IMR-90 (cell line): ENCODE measurements at regions not wholly inside any gene's neighbourhood (a gene's known extent, or its start where the extent isn't known, plus 50 kb on each side); places are given as distances from the start of the nearest gene placed in this dataset.

ENCODE experiments used
- ATAC-seq: fragments of 200-7000 bp; cut with Tn5 transposase; 2 replicates; pipeline ENCODE4 v1.9.1; 2020; ENCODE audit warnings: low read depth, mild to moderate bottlenecking, moderate library complexity
- BruUV-seq: library from RNA; stranded (reverse); fragments of 400-500 nt; replicated peaks from 2 replicates; lab custom pipeline; 2021; lab: Mats Ljungman, UMichigan
- CTCF ChIA-PET: fragments of 300-600 bp; formaldehyde crosslinking; extraction: SDS; loops from one replicate; lab custom pipeline; 2021; ENCODE audit warnings: antibody characterized with exemption; lab: Yijun Ruan, JAX
- POLR2A ChIA-PET: fragments of 300-600 bp; sonication (Branson Sonifier 250); formaldehyde crosslinking; loops from one replicate; lab custom pipeline; 2022; ENCODE audit warnings: antibody characterized with exemption; ENCODE audit not compliant: unreplicated experiment; lab: Charles Lee
- DNase-seq: peaks from one replicate; pipeline ENCODE4 v3.0.0; 2013
- H2AFZ ChIP-seq: replicated peaks from 2 replicates; pipeline ENCODE3; 2013; ENCODE audit warnings: low read length, mild to moderate bottlenecking; ENCODE audit not compliant: poor library complexity
- H2AK5ac ChIP-seq: 2 replicates; pipeline ENCODE4 v1.6.1; 2013; ENCODE audit warnings: low read depth, low read length, inconsistent platforms
- H2AK9ac ChIP-seq: replicated peaks from 2 replicates; pipeline ENCODE3; 2013; ENCODE audit warnings: mild to moderate bottlenecking, low read depth, low read length, moderate library complexity; ENCODE audit not compliant: poor library complexity
- H2BK120ac ChIP-seq: 2 replicates; pipeline ENCODE4 v1.6.1; 2013; ENCODE audit warnings: low read depth, low read length, inconsistent platforms
- H2BK15ac ChIP-seq: 3 replicates; pipeline ENCODE4 v1.6.1; 2013; ENCODE audit warnings: low read depth, low read length, inconsistent platforms
- H2BK20ac ChIP-seq: 2 replicates; pipeline ENCODE4 v1.6.1; 2013; ENCODE audit warnings: low read depth, mild to moderate bottlenecking, inconsistent platforms, low read length, moderate library complexity
- H2BK5ac ChIP-seq: 2 replicates; pipeline ENCODE4 v1.6.1; 2013; ENCODE audit warnings: mild to moderate bottlenecking, low read depth, low read length, inconsistent platforms; ENCODE audit not compliant: poor library complexity, severe bottlenecking
- H3K14ac ChIP-seq: replicated peaks from 2 replicates; pipeline ENCODE4 v1.6.1; 2013; ENCODE audit warnings: low read depth, low read length, inconsistent platforms
- H3K18ac ChIP-seq: 2 replicates; pipeline ENCODE4 v1.6.1; 2013; ENCODE audit warnings: low read depth, low read length, control low read depth
- H3K23ac ChIP-seq: 2 replicates; pipeline ENCODE4 v1.6.1; 2013; ENCODE audit warnings: low read depth, low read length, inconsistent platforms
- H3K27ac ChIP-seq: 2 replicates; pipeline ENCODE4 v1.5.1; 2013; ENCODE audit warnings: mild to moderate bottlenecking, control low read depth, low read length; ENCODE audit not compliant: insufficient read depth
- H3K27me3 ChIP-seq: 2 replicates; pipeline ENCODE4 v1.6.1; 2013; ENCODE audit warnings: low read length; ENCODE audit not compliant: control insufficient read depth, insufficient read depth
- H3K36me3 ChIP-seq: 2 replicates; pipeline ENCODE4 v1.6.1; 2013; ENCODE audit warnings: low read length, mixed read lengths; ENCODE audit not compliant: control insufficient read depth, insufficient read depth
- H3K4ac ChIP-seq: 2 replicates; pipeline ENCODE4 v1.6.1; 2013; ENCODE audit warnings: low read depth, low read length, inconsistent platforms
- H3K4me1 ChIP-seq: 2 replicates; pipeline ENCODE4 v1.6.1; 2013; ENCODE audit warnings: low read length, mixed read lengths; ENCODE audit not compliant: control insufficient read depth, insufficient read depth
- H3K4me2 ChIP-seq: 2 replicates; pipeline ENCODE4 v1.6.1; 2013; ENCODE audit warnings: low read depth, mild to moderate bottlenecking, control low read depth, low read length, moderate library complexity
- H3K4me3 ChIP-seq: 2 replicates; pipeline ENCODE4 v1.5.1; 2013; ENCODE audit warnings: low read depth, mild to moderate bottlenecking, control low read depth, low read length, moderate library complexity; ENCODE audit not compliant: insufficient read depth
- H3K56ac ChIP-seq: 2 replicates; pipeline ENCODE4 v1.6.1; 2013; ENCODE audit warnings: low read length, inconsistent platforms; ENCODE audit not compliant: insufficient read depth; ENCODE audit errors: extremely low read depth
- H3K79me1 ChIP-seq, 2 experiments: 2 replicates each; pipeline ENCODE4 v1.6.1; 2013; ENCODE audit warnings: low read length in 2 of 2, inconsistent platforms in 1 of 2, low read depth in 1 of 2
- H3K9ac ChIP-seq: 2 replicates; pipeline ENCODE4 v1.6.1; 2013; ENCODE audit warnings: low read depth, low read length, control low read depth
- H3K9me1 ChIP-seq: 2 replicates; pipeline ENCODE4 v1.6.1; 2013; ENCODE audit warnings: low read length, inconsistent platforms; ENCODE audit not compliant: insufficient read depth
- H3K9me3 ChIP-seq: 2 replicates; pipeline ENCODE4 v1.6.1; 2013; ENCODE audit warnings: low read length; ENCODE audit not compliant: control insufficient read depth, insufficient read depth
- H4K20me1 ChIP-seq: 2 replicates; pipeline ENCODE4 v1.6.1; 2013; ENCODE audit warnings: low read length, inconsistent platforms; ENCODE audit not compliant: insufficient read depth
- H4K5ac ChIP-seq: 2 replicates; pipeline ENCODE4 v1.6.1; 2013; ENCODE audit warnings: mild to moderate bottlenecking, low read depth, low read length, control low read depth
- H4K8ac ChIP-seq, 2 experiments: 2 replicates each; pipeline ENCODE4 v1.6.1; 2013; ENCODE audit warnings: low read depth in 2 of 2, low read length in 2 of 2, control low read depth in 1 of 2, inconsistent platforms in 1 of 2
- H4K91ac ChIP-seq: 2 replicates; pipeline ENCODE4 v1.6.1; 2013; ENCODE audit warnings: low read depth, low read length, inconsistent platforms; ENCODE audit not compliant: insufficient read depth
- BHLHE40 ChIP-seq: fragments of 150-350 bp; IDR thresholded peaks from 2 replicates; pipeline ENCODE4 v1.6.1; 2016; ENCODE audit warnings: mild to moderate bottlenecking, low read depth, low read length
- CEBPB ChIP-seq: IDR thresholded peaks from 2 replicates; pipeline ENCODE4 v1.6.1; 2012; ENCODE audit warnings: low read depth, low read length, improper control_type of control experiment
- CHD1 ChIP-seq: IDR thresholded peaks from 2 replicates; pipeline ENCODE4 v1.6.1; 2012; ENCODE audit warnings: low read depth, low read length, improper control_type of control experiment
- CTCF ChIP-seq: conservative IDR thresholded peaks from 2 replicates; pipeline ENCODE4 v1.5.1; 2012; ENCODE audit warnings: mild to moderate bottlenecking, low read depth, low read length, improper control_type of control experiment
- ELK1 ChIP-seq: fragments of 150-350 bp; IDR thresholded peaks from 2 replicates; pipeline ENCODE4 v1.6.1; 2016; ENCODE audit warnings: low read depth, mild to moderate bottlenecking, low read length, moderate library complexity, borderline replicate concordance
- FOS ChIP-seq: fragments of 150-350 bp; IDR thresholded peaks from 2 replicates; pipeline ENCODE4 v1.6.1; 2016; ENCODE audit warnings: low read depth, low read length
- MAFK ChIP-seq: IDR thresholded peaks from 2 replicates; pipeline ENCODE4 v1.6.1; 2012; ENCODE audit warnings: low read depth, low read length, improper control_type of control experiment
- MAZ ChIP-seq: IDR thresholded peaks from 2 replicates; pipeline ENCODE4 v1.6.1; 2012; ENCODE audit warnings: low read depth, mild to moderate bottlenecking, low read length, improper control_type of control experiment, moderate library complexity, borderline replicate concordance
- MXI1 ChIP-seq: IDR thresholded peaks from 2 replicates; pipeline ENCODE4 v1.6.1; 2012; ENCODE audit warnings: low read depth, mild to moderate bottlenecking, low read length, moderate library complexity, borderline replicate concordance
- NFE2L2 ChIP-seq: fragments of 150-350 bp; IDR thresholded peaks from 2 replicates; pipeline ENCODE4 v1.6.1; 2016; ENCODE audit warnings: low read depth, mild to moderate bottlenecking, low read length
- POLR2A ChIP-seq: IDR thresholded peaks from 2 replicates; pipeline ENCODE4 v1.6.1; 2012; ENCODE audit warnings: mild to moderate bottlenecking, low read depth, low read length
- RAD21 ChIP-seq: IDR thresholded peaks from 2 replicates; pipeline ENCODE4 v1.6.1; 2012; ENCODE audit warnings: low read length, improper control_type of control experiment
- RFX5 ChIP-seq: IDR thresholded peaks from 2 replicates; pipeline ENCODE4 v1.8.0; 2012; ENCODE audit warnings: low read depth, mild to moderate bottlenecking, low read length, moderate library complexity
- SMC3 ChIP-seq: fragments of 150-350 bp; IDR thresholded peaks from 2 replicates; pipeline ENCODE4 v1.6.1; 2016; ENCODE audit warnings: low read depth, mild to moderate bottlenecking, antibody characterized with exemption, low read length, moderate library complexity
- USF2 ChIP-seq: fragments of 150-350 bp; IDR thresholded peaks from 2 replicates; pipeline ENCODE4 v1.6.1; 2017; ENCODE audit warnings: mild to moderate bottlenecking, antibody characterized with exemption, low read length, low read depth
- WGBS, 2 experiments: methylation state at CpG; one replicate each; pipeline versions ENCODE4 v1.1.5 to v1.1.7; 2013; ENCODE audit warnings: missing lambda C conversion rate in 2 of 2; ENCODE audit not compliant: insufficient read length in 1 of 2; ENCODE audit errors: extremely low coverage in 2 of 2; 5-methylcytosine and 5-hydroxymethylcytosine counted together
- dilution Hi-C: fragments of 300-500 bp; cut with HindIII; formaldehyde crosslinking; loops from one replicate; pipeline ENCODE4 v1.14.3; 2018; ENCODE audit warnings: low sequenced_read_pairs; ENCODE audit not compliant: unreplicated experiment
- in situ Hi-C: fragments of 300-500 bp; cut with MboI; formaldehyde crosslinking; loops from 3 replicates; pipeline ENCODE4 v1.14.3; 2019; ENCODE audit warnings: low sequenced_read_pairs, inconsistent platforms, mixed read lengths
- intact Hi-C: fragments of 100-400 bp; cut with micrococcal nuclease; formaldehyde crosslinking; loops from 2 replicates; pipeline ENCODE4 v1.10.0; 2022

GRCh38 chr12:105956662-105957457, 181.9 kb downstream of the NUAK1 start:
- H3K4me3 ChIP-seq, result no peak overlapping the region
- dilution Hi-C loops, result no loop called here
- H3K4me1 ChIP-seq, result peaks cover 14% of the 10 kb centered on the region
- no peak overlapping the region for H3K23ac ChIP-seq
- H3K36me3 ChIP-seq, result no peaks in the 10 kb centered on the region
- H2AK5ac ChIP-seq, result no peak overlapping the region
- in situ Hi-C loops, result no loop called here
- H2AFZ ChIP-seq, result no peak overlapping the region
- H4K5ac ChIP-seq, result peak overlapping the region; percentile 56
- POLR2A ChIA-PET, result no interaction called here
- no peak for ATAC-seq
- no peak overlapping the region for H3K56ac ChIP-seq
- no peak overlapping the region for H3K4me2 ChIP-seq
- peak overlapping the region; percentile 46; the same call in 1 of the 2 replicates for H2BK20ac ChIP-seq
- no peak overlapping the region for H3K27ac ChIP-seq
- H3K27me3 ChIP-seq, result no peaks in the 10 kb centered on the region
- H3K9me3 ChIP-seq, result no peaks in the 10 kb centered on the region
- CTCF ChIA-PET, result interaction anchor here (1.7 kb wide), 1 partner anchor 16 kb away, joined by 4 read pairs; no protein-coding TSS in a partner anchor
- H4K20me1 ChIP-seq, result no peaks in the 10 kb centered on the region
- WGBS, 2 experiments, result 50% methylated on average over 1 of the region's 2 CpGs; no CpG with 5 or more reads in 1 of the 2 experiments
- peak overlapping the region; percentile 4; the same call in 1 of the 2 replicates for H2BK120ac ChIP-seq
- no peak overlapping the region for H4K91ac ChIP-seq
- no peak overlapping the region; the same call in 1 of the 2 replicates for H3K4ac ChIP-seq
- TF ChIP-seq POLR2A (no peak), RAD21 (no peak), USF2 (no peak), CTCF (no peak), CEBPB (no peak), NFE2L2 (no peak), FOS (no peak), MXI1 (no peak), MAFK (no peak), MAZ (no peak), ELK1 (no peak), RFX5 (no peak), BHLHE40 (no peak), CHD1 (no peak), SMC3 (no peak)
- no peaks in the 10 kb centered on the region for H3K79me1 ChIP-seq
- peak overlapping the region; percentile 28; the same call in 1 of the 2 replicates for H3K14ac ChIP-seq
- H3K18ac ChIP-seq, result peak overlapping the region; percentile 77; the same call in 1 of the 2 replicates
- peaks cover 3% of the 10 kb centered on the region for H3K9me1 ChIP-seq
- H2AK9ac ChIP-seq, result no peak overlapping the region
- H3K9ac ChIP-seq, result no peak overlapping the region
- no TSS peak for BruUV-seq
- H2BK15ac ChIP-seq, result peak overlapping the region; percentile 57; the same call in 2 of the 3 replicates
- no peak overlapping the region for H2BK5ac ChIP-seq
- intact Hi-C loops, result no loop called here
- H4K8ac ChIP-seq, result no peak overlapping the region
- DNase-seq, result no peak
